ENCODE measurements at regions not wholly inside any gene's neighbourhood (a gene's known extent, or its start where the extent isn't known, plus 50 kb on each side); places are given as distances from the start of the nearest gene placed in this dataset.
A peak's percentile ranks its signal among the peaks of the same experiment; 100 is the strongest.

GRCh38 chr11:109222761-109223160, 199.2 kb upstream of the C11orf87 start:
- Histone ChIP-seq H3K4me3 (no peak overlapping the region), H3K27me3 (no peaks in the 10 kb centered on the region), H3K4me1 (no peaks in the 10 kb centered on the region), H3K27ac (no peak overlapping the region), H3K36me3 (no peaks in the 10 kb centered on the region), H3K9me3 (no peaks in the 10 kb centered on the region)
- no peak for ATAC-seq (ENCODE audit: low FRiP score in 2 of 2)
- DNase-seq: no peak
- TF ChIP-seq CTCF (IDR thresholded peaks at IDR 0.05): no peak
- TF ChIP-seq POLR2A (IDR thresholded peaks at IDR 0.05): no peak
- TF ChIP-seq POLR2AphosphoS5 (IDR thresholded peaks at IDR 0.05): no peak
- no peak for TF ChIP-seq EP300 (IDR thresholded peaks at IDR 0.05)
- 90 to 94% methylated on average over 2 of the region's 2 CpGs for WGBS, 2 donors

GRCh38 chr11:109223451-109223850, 198.5 kb upstream of the C11orf87 start:
- TF ChIP-seq EP300 (IDR thresholded peaks at IDR 0.05) (no peak), POLR2A (IDR thresholded peaks at IDR 0.05) (no peak), CTCF (IDR thresholded peaks at IDR 0.05) (no peak), POLR2AphosphoS5 (IDR thresholded peaks at IDR 0.05) (no peak)

GRCh38 chr11:109229682-109230081, 192.3 kb upstream of the C11orf87 start:
- no peaks in the 10 kb centered on the region for H3K36me3 ChIP-seq
- no peak for TF ChIP-seq POLR2A (IDR thresholded peaks at IDR 0.05)
- no peak for TF ChIP-seq CTCF (IDR thresholded peaks at IDR 0.05)
- no peak for TF ChIP-seq EP300 (IDR thresholded peaks at IDR 0.05)
- TF ChIP-seq POLR2AphosphoS5 (IDR thresholded peaks at IDR 0.05): no peak
- H3K27ac ChIP-seq: no peak overlapping the region
- ATAC-seq (ENCODE audit: low FRiP score in 2 of 2) (no peak), DNase-seq (no peak)
- no peaks in the 10 kb centered on the region for H3K9me3 ChIP-seq
- H3K4me3 ChIP-seq: no peak overlapping the region
- WGBS, 2 donors: 82 to 88% methylated on average over 2 of the region's 2 CpGs
- H3K27me3 ChIP-seq: no peaks in the 10 kb centered on the region
- no peaks in the 10 kb centered on the region for H3K4me1 ChIP-seq

More at GRCh38 chr11:109223451-109223850, 198.5 kb upstream of the C11orf87 start:
- no peaks in the 10 kb centered on the region for H3K4me1 ChIP-seq
- no peaks in the 10 kb centered on the region for H3K36me3 ChIP-seq
- no peaks in the 10 kb centered on the region for H3K9me3 ChIP-seq
- DNase-seq (no peak), ATAC-seq (ENCODE audit: low FRiP score in 2 of 2) (no peak)
- no peaks in the 10 kb centered on the region for H3K27me3 ChIP-seq
- no peak overlapping the region for H3K27ac ChIP-seq
- no peak overlapping the region for H3K4me3 ChIP-seq

GRCh38 chr11:109236188-109236587, 185.8 kb upstream of the C11orf87 start:
- ATAC-seq (ENCODE audit: low FRiP score in 2 of 2) (peak in 1 of 2 donors; percentile 64), DNase-seq (no peak)
- Histone ChIP-seq H3K4me3 (no peak overlapping the region), H3K4me1 (no peaks in the 10 kb centered on the region), H3K27ac (no peak overlapping the region), H3K36me3 (no peaks in the 10 kb centered on the region), H3K27me3 (no peaks in the 10 kb centered on the region), H3K9me3 (no peaks in the 10 kb centered on the region)
- 89 to 91% methylated on average over 2 of the region's 2 CpGs for WGBS, 2 donors
- no peak for TF ChIP-seq CTCF (IDR thresholded peaks at IDR 0.05)
- TF ChIP-seq EP300 (IDR thresholded peaks at IDR 0.05): no peak
- no peak for TF ChIP-seq POLR2AphosphoS5 (IDR thresholded peaks at IDR 0.05)
- no peak for TF ChIP-seq POLR2A (IDR thresholded peaks at IDR 0.05)

GRCh38 chr11:109236696-109237095, 185.3 kb upstream of the C11orf87 start:
- DNase-seq (no peak), ATAC-seq (ENCODE audit: low FRiP score in 2 of 2) (peak in 1 of 2 donors; percentile 93)
- H3K4me3 ChIP-seq: no peak overlapping the region
- no peak overlapping the region for H3K27ac ChIP-seq
- H3K9me3 ChIP-seq: no peaks in the 10 kb centered on the region
- 29 to 33% methylated on average over 1 of the region's 1 CpG for WGBS, 2 donors
- H3K36me3 ChIP-seq: no peaks in the 10 kb centered on the region
- TF ChIP-seq POLR2A (IDR thresholded peaks at IDR 0.05) (no peak), POLR2AphosphoS5 (IDR thresholded peaks at IDR 0.05) (no peak), EP300 (IDR thresholded peaks at IDR 0.05) (no peak), CTCF (IDR thresholded peaks at IDR 0.05) (no peak)
- no peaks in the 10 kb centered on the region for H3K27me3 ChIP-seq
- no peaks in the 10 kb centered on the region for H3K4me1 ChIP-seq

All from upper lobe of left lung (tissue), 6 donors.